ENCODE measurements at regions not wholly inside any gene's neighbourhood (a gene's known extent, or its start where the extent isn't known, plus 50 kb on each side); places are given as distances from the start of the nearest gene placed in this dataset.

DNA sequence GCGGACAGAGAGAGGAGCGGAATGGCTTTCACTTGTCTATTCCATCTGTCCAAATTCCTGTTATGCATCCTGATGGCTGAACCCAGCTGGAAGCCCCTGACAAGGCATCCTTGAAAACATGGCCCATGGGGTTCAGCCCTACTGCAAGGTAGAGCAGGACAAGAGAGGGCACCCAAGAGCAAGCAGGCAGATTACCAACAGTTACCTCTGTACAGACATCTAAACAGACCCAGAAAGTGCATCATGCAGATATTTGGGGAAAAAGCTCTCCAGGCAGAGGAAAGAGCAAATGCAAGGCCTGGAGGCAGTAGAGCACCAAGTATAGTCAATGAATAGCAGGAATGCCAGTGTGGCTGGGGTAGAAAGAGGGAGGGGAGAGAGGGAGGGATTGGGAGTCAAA, 407.5 kb downstream of the PCNX1 start:
- no peak for TF ChIP-seq EZH2 (IDR thresholded peaks at IDR 0.05; ENCODE audit: insufficient read depth, low read length)
- no peak for TF ChIP-seq CTCF (IDR thresholded peaks at IDR 0.05; ENCODE audit: insufficient read depth, low read depth, low read length)
